Amniotic stem cell (primary cell): ENCODE measurements at regions not wholly inside any gene's neighbourhood (a gene's known extent, or its start where the extent isn't known, plus 50 kb on each side); places are given as distances from the start of the nearest gene placed in this dataset.

Experiments used
- DNase-seq: peaks from one replicate; lab custom pipeline; 2025; lab: John Stamatoyannopoulos, UW

DNA sequence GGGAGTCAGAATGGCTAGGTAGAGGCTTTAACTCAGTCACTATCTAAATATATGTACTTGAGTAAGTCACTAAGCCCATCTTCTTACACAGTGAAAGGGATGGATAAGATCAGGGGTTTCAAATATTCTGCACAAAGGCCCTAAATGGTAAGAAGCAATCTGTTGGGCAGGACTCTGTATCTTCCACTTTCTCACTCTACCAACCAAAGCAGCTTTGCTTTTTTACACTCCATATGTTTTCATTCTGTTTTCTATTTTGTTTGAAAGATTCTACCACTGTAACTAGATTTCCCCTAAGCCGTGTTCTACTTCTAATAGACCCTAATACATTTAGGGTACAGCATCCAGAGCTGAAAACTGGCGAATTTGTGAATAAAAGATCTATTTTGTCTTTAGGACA lies 477.5 kb upstream of the NMUR2 start:
- no peak for DNase-seq

DNA sequence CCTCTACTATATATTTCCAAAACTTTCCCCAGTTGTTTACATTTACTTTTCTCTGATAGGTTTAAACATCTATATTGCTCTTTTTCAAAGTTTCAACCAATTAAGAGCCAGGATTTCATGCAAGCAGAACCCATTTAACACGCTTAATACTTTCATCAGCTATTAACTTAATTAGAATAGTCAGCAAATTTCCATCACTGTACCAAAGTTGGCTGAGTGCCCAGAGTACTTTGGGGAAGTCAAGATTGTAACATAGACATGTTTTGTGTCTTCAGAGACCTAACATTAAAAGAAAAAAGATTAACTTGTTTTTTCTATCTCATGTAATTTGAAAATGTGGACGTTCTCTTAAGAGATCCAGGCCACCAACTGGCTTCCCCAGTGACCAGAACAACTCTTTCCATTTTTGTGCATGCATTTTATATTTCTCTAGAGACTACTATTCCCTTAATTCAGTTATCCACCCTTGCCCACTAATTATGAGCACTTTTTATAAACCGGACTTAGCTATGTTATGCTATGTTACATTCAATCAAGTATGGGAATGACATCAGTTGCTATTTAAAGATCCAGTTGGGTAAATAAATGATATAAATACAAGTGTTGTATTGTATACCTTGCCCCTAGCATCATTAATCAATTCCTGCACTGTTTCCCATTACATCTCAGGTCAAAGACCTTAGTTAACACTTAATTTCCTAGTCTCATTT lies 478.1 kb upstream of the NMUR2 start:
- no peak for DNase-seq

DNA sequence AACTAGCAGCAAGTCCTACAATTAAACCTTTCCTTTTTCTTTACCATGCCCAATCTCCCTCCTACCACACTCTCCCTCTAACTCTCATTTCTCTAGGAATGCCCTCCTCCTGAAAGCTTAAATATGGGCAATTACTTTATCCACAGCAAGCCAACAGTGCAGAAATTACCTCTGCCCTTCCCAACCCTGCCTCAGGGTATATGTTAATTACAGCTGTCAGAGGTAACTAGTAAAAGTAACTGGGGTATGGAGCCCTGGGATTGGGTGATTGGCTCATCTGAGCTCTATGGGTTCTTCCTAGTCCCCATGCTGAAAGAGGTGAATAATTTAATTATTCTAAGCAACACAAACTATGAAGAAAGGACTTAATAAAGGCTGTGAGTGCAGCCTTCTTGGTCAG lies 478.9 kb upstream of the NMUR2 start:
- no peak for DNase-seq

DNA sequence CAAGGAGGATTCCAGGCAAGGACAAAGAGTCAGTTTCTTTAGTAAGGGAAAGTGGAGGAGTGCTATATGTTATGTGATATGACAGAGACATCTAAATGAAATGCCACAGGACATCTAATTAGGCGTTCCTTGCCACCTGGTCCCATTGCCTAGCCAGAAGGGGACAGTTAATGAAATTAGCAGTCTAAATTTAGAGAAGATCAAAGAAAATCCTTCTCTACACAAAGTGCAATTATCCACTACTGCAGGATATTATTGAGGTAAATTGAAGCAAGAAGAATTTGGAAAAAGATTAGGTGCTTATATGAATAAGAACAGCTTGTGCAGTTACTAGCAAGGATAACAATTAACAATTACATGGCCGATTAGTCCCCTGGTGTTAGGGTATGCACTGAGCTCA lies 495.3 kb upstream of the NMUR2 start:
- DNase-seq = no peak

DNA sequence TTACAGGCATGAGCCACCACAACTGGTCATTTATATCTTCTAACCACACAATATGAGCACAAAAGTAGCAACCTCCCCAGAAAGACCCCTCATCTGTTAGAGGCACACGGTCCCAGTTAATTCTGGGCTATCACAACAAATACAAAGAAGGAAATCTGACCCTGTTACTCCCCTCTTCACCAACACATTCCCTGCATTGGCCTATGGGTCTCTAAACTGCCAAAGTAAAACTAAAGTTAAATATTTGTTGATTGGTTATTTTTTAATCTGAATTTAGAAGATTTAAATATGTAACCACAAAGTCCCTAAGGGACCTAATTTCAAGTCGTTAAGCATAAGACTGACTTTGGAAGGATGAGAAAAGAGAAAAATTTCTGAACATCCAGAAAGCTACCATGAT lies 496.7 kb upstream of the NMUR2 start:
- DNase-seq = no peak

DNA sequence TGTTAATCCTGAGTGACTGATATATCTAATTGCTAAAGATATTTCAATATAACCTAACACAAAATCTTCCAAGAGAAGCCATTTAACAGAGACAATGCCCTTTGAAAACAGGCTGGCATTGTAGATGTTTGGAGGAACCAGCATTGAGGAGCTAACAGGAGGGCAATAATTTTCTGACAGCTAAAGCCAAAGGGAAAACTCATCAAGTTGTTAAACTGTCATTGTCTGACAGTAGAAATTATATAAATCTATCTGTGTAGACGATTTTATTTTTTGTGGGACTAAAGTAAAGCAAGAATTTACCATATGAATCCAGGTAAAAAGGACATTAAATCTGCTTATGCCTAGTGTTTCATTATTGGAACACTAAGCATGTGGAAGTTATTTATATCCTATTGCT lies 500.2 kb upstream of the NMUR2 start:
- DNase-seq = no peak

DNA sequence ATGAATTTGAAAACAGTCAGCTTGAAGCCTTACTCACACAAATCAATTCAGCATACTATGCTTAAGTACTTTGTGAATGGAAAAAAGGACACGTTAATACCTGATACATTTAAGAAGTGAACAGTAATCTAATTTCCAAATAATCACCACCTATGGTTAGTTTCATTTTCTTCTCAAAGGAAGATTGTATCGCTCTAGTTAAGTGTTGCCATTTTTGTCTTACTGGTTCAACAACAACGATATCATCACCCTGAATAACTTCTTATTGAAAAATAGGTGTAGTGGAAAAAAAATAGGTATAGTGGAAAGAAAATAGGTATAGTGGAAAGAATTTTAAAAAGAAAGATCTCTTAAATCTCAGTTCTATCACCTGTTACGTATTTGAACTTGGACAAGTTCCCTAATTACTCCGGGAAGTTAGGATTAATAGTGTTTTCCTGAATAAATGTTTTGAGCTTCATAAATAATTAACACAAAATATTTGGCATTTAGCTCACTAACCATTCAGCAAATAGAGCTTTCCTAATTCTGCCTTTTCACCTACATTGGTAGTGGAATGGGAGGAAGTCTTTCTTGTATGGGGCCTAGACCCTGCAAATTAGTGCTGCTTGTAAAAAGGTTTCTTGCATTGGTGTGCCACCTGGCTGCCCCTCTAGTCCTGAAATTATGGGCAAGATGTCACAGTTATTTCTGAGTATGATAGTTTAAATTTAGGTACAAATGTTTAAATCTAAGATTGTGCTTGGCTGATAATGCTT lies 502.6 kb upstream of the NMUR2 start:
- DNase-seq = no peak

DNA sequence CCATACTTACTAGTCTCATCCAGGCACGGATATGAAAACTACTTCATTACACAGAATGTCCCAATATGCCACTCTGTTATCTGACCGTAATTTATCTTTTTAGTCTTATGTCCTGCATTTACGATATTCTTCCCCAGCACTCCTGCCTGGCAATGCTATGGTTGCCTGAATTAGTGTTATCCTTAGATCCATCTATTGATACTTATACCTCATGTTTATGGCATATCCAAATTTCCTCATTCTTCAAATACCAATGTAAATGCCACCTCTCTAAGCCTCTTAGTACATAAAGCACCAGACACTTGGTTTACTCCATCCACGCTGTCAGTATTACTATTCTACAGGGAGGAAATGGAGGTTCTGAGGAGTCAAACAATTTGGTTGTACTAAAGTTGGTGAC lies 507.8 kb upstream of the NMUR2 start:
- no peak for DNase-seq

DNA sequence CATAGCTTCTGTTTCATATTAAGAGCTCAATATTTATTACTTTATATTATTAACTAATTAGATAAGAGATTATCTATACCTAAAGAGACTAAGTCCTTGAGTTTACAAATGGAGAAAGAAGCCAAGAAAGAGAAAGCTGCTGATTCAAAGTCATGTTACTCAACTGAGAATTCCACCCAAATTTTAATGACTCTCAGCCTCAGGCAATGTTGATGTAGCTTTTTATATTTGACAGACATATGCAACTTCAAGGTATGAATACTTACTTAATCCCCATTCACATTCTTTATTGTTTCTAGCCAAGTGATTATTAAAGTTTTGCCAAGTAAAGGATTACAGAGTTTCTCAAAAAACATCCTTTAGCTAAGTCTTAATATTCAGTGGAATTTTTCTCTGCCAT lies 527.5 kb upstream of the NMUR2 start:
- no peak for DNase-seq

DNA sequence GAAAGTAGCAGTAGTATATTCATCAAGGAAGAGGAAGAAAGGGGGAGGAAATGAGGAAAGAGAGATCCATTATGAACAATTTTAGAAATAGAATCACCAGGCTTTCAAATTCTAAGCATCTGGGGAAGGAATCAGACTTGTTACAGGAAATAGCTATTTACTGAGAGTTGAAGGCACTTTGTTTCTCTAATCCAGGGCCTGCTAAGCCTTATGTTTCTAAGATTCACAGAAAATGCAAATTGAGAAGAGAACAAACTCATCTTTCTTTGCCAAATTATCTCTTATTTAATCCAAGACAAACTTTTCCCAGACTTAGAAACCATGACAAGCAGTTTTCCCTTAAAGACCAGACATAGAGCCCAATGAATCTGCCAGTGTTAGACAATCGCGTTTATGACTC lies 528.0 kb upstream of the NMUR2 start:
- no peak for DNase-seq

DNA sequence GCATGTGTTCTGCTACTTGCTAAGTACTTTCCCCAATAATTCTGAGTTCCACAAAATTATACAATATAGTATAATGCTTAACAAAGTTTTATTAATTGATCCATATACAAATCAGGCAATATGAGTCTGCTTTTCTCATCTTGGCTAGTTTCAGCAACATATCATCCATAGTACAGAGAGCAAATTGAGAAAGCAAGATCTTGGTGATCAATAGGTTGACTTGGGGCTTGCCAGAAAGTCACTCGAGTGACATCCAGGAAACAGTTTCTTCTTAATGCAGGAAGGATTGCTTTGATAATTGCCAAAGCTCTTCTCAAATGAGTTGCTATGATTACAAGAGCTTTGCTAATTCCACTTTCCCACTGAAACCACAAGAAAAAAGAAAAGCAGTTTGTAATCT lies 533.6 kb upstream of the NMUR2 start:
- DNase-seq = no peak

DNA sequence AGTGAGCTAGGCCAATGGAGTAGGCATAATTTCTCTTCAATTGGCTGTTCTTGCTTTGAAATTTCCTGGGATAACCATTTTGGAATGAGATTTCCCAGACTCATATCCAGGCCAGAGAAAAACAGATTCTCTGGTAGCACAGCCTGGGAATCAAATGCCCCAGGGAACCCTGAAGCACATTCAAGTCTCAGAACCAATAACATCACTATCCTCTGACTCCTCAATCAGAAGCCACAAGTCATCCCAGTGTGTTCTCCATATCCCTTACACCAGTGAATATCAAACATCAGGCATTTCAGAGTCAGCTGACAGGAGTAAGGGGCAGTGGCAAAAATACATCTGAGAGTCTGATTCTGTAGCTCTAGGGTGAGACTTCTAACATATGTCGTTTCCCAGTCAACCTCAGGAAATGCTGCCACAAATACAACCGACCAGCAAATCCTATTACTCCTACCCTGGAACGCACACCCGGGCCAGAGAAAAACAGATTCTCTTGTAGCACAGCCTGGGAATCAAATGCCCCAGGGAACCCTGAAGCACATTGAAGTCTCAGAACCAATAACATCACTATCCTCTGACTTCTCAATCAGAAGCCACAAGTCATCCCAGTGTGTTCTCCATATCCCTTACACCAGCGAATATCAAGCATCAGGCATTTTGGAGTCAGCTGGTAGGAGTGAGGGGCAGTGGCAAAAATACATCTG lies 537.7 kb upstream of the NMUR2 start:
- no peak for DNase-seq

DNA sequence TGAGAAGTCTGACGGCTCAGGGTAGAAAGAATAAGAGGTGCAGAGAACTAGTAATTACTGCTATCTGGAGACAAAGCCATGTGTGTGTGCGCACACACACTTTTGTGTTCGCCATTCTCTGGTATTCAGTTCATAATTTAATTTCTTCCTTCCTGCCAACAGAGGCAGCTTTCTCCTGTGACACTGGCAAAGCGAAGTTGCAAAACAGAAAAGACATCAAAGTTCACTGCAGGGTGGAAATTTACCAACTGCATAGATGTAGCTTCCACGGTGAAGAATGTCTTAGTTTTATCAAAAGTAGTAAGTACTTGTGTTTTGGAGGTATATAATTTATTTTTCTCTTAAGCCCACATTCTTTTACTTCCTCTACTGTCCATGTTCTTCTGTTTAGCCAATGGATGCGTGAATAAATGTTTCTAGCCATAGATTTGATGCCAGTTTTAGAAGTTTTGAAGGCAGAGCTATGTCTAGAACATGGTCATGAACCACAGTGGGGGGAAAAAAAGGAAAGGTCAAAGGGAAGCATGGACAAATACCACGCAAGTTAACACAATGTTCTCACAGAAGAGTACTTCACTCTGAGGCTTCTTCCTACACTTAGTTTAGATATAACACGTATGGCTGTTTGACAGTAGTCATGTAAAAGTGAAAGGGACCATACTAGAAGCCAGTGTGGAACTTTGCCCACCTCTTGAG lies 536.5 kb upstream of the GRIA1 start:
- no peak for DNase-seq

DNA sequence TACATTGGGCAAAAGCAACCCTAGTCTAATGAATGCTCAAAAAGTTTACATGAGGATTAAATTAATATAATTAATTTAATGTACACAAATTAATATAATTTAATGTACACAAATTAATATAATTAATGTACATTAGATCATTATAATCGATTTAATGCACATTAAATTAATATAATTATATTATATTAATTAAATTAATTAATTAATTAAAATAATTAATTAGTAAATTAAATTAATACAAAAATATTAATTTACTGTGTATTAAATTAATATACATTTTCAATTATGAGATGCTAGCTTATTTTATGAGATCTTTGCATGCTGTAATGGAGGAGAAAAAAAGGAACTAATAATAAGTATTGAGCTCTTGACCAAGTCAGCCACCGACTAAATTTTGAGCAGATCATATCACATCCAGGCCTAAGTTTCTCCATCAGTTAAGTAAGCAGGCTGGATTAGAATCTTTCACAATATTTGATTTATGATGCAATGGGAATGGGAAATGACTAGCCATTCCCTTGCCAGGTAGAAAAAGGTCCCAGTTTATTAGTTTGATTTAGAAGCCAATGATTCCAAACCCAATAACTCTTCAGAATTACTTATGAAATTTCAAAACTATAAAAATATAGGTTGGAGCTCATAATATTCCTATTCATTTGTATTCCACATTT lies 533.4 kb upstream of the GRIA1 start:
- no peak for DNase-seq

DNA sequence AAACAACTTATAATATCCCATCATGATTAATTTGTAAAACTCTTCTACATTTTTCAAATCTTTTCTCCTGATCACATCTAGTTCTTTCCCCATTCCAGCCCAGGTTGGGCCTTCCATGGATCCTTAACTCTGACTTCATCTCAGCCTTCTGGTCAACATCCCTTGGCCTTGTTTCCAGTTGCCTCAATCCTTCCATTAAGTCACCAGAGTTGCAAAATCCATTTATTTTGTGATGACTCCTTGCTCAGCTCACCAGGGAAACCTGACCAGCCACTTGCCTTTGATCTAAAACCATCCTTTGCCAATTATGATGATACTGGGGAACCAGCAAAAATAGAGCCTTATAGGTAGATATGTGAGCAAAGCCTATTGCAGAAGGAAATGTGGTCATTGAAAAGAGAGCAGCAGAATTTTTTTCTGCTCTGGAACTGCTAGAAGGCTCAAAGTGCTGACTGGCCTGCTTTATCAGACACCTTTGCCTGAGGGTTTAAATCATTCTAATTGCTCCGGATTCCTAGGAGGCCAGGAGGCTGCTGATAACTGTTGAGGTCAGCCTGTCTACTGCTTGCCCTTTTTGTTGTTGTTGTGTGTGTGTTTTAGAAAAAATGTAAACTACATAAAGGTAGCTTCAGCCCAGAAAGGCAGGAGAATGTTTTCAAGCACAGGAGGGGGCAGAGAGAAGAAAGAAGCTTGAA lies 512.2 kb upstream of the GRIA1 start:
- DNase-seq = no peak

DNA sequence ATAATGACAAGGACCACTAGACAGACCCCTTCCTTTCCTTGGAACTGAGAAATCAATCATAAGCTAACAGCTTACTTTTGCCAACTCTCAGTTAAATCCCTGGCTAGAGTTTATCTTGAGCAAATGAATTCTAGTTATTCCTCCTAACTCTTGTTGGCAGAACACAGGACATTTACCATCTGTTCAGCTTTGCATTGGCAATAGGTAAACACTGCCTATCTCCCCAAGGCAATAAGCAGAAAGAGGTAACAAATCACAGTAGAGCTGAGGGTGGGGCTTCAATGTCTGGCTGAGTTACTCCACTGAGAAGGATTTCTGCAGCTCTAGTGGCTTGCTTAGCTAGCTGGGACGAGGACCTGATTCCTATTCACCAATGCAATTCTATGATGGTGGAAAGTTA lies 503.3 kb upstream of the GRIA1 start:
- no peak for DNase-seq

DNA sequence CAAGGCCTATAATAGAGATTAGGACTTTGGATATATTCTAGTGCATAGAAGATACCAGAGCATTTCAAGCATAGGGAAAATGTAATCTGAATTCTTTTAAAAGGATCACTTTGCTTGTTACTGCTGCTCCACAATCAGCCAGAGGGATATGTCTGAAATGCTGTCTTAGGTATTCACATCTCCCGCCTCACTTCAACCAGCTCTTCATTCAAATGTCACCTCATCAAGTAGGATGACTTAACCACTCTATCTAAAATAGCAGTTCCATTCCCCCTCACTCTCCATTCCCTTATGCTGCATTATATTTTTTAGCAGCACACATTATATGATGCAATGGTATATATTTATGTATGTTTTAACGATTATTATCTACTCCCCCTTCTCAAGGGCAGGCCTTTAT lies 500.3 kb upstream of the GRIA1 start:
- DNase-seq = no peak

DNA sequence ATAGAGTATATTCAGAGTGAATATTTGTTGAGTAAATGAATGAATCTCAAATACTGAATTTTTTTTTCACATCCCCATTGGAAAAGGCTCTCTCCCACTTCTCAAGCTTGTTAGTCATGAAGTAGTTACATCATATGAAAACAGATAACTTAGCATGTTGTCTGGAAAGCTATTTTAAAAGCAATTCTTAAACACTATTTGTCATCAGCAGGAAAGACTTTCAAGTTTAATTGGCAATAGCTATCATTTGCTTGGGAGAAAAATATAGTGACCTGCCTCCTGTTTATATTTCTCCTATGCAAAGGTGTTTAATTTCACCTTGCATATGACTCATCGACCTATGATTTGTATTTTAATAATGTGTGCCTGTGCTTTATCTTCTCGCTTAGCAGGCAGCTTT lies 499.8 kb upstream of the GRIA1 start:
- no peak for DNase-seq

DNA sequence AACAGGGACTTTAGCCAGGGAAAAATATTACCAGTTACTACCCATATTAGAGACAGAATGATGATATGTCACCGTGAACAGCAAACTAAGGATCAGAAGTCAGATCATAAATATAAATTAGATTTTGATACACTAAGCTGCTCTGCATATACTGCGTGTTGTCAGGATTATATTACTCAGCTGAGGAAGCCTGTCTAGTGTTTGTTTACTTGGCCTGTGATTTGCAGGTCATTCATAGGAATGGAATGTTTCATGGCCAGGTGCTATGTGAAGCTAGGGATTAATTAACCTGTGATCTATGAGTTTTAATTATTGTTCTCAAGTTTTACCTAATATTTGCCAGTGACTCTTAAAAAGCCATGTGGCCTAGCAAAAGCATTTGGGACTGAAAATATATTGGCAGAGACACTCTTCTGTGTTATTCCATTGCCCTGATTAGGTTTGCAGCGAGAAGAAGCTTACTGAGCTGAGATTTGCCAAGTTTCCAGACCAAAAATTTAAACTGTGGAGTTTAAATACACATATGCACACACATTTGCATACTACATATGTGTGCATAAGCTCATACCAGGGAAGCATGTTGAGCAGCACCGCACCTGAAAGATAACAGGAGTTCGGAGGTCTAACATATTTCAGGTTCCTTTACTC lies 496.3 kb upstream of the GRIA1 start:
- no peak for DNase-seq

DNA sequence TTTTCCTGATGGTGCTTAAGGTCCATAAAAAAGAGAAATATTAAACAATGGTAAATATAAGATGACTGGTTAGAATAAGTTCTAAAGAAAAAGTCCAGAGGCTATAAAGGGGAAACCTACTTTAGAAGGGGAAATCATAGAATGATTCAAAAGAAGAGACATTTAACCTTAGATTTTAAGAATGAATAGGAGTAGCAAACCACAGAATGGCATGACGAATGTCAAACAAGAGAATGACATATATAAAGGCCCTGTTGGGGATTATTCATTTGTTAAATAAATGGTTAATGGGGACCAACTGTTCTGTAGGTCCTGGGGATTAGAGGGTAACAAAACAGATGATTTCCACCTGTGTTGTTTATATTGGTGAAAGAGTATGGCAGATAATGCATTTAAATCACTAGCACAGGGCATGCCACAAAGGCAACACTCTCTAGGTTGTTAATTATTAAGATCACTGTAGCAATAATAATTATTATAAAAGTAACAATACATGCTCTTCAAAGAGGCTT lies 495.2 kb upstream of the GRIA1 start:
- no peak for DNase-seq

DNA sequence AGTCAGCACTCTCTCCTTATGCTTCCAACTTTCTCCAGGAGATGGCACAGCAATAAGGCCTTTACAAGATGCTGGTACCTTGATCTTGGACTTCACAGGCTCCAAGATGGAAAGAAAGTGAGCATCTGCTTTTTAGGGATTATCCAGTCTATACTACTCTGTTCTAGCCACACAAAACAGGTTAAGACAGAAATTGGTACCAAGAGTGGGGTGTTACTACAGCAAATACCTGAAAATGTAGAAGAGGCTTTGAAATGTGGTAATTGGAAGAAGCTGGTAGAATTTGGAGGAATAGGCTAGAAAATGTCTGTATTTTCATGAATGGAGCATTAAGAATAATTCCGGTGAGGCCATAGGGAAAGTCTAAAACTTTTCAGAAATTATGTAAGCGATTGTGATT lies 484.8 kb upstream of the GRIA1 start:
- DNase-seq = no peak
